IMR-90 (cell line): ENCODE measurements at regions not wholly inside any gene's neighbourhood (a gene's known extent, or its start where the extent isn't known, plus 50 kb on each side); places are given as distances from the start of the nearest gene placed in this dataset.

Source experiments
- ATAC-seq: fragments of 200-7000 bp; cut with Tn5 transposase; 2 replicates; pipeline ENCODE4 v1.9.1; 2020; ENCODE audit warnings: low read depth, mild to moderate bottlenecking, moderate library complexity
- BruUV-seq: library from RNA; stranded (reverse); fragments of 400-500 nt; replicated peaks from 2 replicates; lab custom pipeline; 2021; lab: Mats Ljungman, UMichigan
- CTCF ChIA-PET: fragments of 300-600 bp; formaldehyde crosslinking; extraction: SDS; loops from one replicate; lab custom pipeline; 2021; ENCODE audit warnings: antibody characterized with exemption; lab: Yijun Ruan, JAX
- POLR2A ChIA-PET: fragments of 300-600 bp; sonication (Branson Sonifier 250); formaldehyde crosslinking; loops from one replicate; lab custom pipeline; 2022; ENCODE audit warnings: antibody characterized with exemption; ENCODE audit not compliant: unreplicated experiment; lab: Charles Lee
- DNase-seq: peaks from one replicate; pipeline ENCODE4 v3.0.0; 2013
- H2AFZ ChIP-seq: replicated peaks from 2 replicates; pipeline ENCODE3; 2013; ENCODE audit warnings: low read length, mild to moderate bottlenecking; ENCODE audit not compliant: poor library complexity
- H2AK5ac ChIP-seq: 2 replicates; pipeline ENCODE4 v1.6.1; 2013; ENCODE audit warnings: low read depth, low read length, inconsistent platforms
- H2AK9ac ChIP-seq: replicated peaks from 2 replicates; pipeline ENCODE3; 2013; ENCODE audit warnings: mild to moderate bottlenecking, low read depth, low read length, moderate library complexity; ENCODE audit not compliant: poor library complexity
- H2BK120ac ChIP-seq: 2 replicates; pipeline ENCODE4 v1.6.1; 2013; ENCODE audit warnings: low read depth, low read length, inconsistent platforms
- H2BK15ac ChIP-seq: 3 replicates; pipeline ENCODE4 v1.6.1; 2013; ENCODE audit warnings: low read depth, low read length, inconsistent platforms
- H2BK20ac ChIP-seq: 2 replicates; pipeline ENCODE4 v1.6.1; 2013; ENCODE audit warnings: low read depth, mild to moderate bottlenecking, inconsistent platforms, low read length, moderate library complexity
- H2BK5ac ChIP-seq: 2 replicates; pipeline ENCODE4 v1.6.1; 2013; ENCODE audit warnings: mild to moderate bottlenecking, low read depth, low read length, inconsistent platforms; ENCODE audit not compliant: poor library complexity, severe bottlenecking
- H3K14ac ChIP-seq: replicated peaks from 2 replicates; pipeline ENCODE4 v1.6.1; 2013; ENCODE audit warnings: low read depth, low read length, inconsistent platforms
- H3K18ac ChIP-seq: 2 replicates; pipeline ENCODE4 v1.6.1; 2013; ENCODE audit warnings: low read depth, low read length, control low read depth
- H3K23ac ChIP-seq: 2 replicates; pipeline ENCODE4 v1.6.1; 2013; ENCODE audit warnings: low read depth, low read length, inconsistent platforms
- H3K27ac ChIP-seq: 2 replicates; pipeline ENCODE4 v1.5.1; 2013; ENCODE audit warnings: mild to moderate bottlenecking, control low read depth, low read length; ENCODE audit not compliant: insufficient read depth
- H3K27me3 ChIP-seq: 2 replicates; pipeline ENCODE4 v1.6.1; 2013; ENCODE audit warnings: low read length; ENCODE audit not compliant: control insufficient read depth, insufficient read depth
- H3K36me3 ChIP-seq: 2 replicates; pipeline ENCODE4 v1.6.1; 2013; ENCODE audit warnings: low read length, mixed read lengths; ENCODE audit not compliant: control insufficient read depth, insufficient read depth
- H3K4ac ChIP-seq: 2 replicates; pipeline ENCODE4 v1.6.1; 2013; ENCODE audit warnings: low read depth, low read length, inconsistent platforms
- H3K4me1 ChIP-seq: 2 replicates; pipeline ENCODE4 v1.6.1; 2013; ENCODE audit warnings: low read length, mixed read lengths; ENCODE audit not compliant: control insufficient read depth, insufficient read depth
- H3K4me2 ChIP-seq: 2 replicates; pipeline ENCODE4 v1.6.1; 2013; ENCODE audit warnings: low read depth, mild to moderate bottlenecking, control low read depth, low read length, moderate library complexity
- H3K4me3 ChIP-seq: 2 replicates; pipeline ENCODE4 v1.5.1; 2013; ENCODE audit warnings: low read depth, mild to moderate bottlenecking, control low read depth, low read length, moderate library complexity; ENCODE audit not compliant: insufficient read depth
- H3K56ac ChIP-seq: 2 replicates; pipeline ENCODE4 v1.6.1; 2013; ENCODE audit warnings: low read length, inconsistent platforms; ENCODE audit not compliant: insufficient read depth; ENCODE audit errors: extremely low read depth
- H3K79me1 ChIP-seq, 2 experiments: 2 replicates each; pipeline ENCODE4 v1.6.1; 2013; ENCODE audit warnings: low read length in 2 of 2, inconsistent platforms in 1 of 2, low read depth in 1 of 2
- H3K9ac ChIP-seq: 2 replicates; pipeline ENCODE4 v1.6.1; 2013; ENCODE audit warnings: low read depth, low read length, control low read depth
- H3K9me1 ChIP-seq: 2 replicates; pipeline ENCODE4 v1.6.1; 2013; ENCODE audit warnings: low read length, inconsistent platforms; ENCODE audit not compliant: insufficient read depth
- H3K9me3 ChIP-seq: 2 replicates; pipeline ENCODE4 v1.6.1; 2013; ENCODE audit warnings: low read length; ENCODE audit not compliant: control insufficient read depth, insufficient read depth
- H4K20me1 ChIP-seq: 2 replicates; pipeline ENCODE4 v1.6.1; 2013; ENCODE audit warnings: low read length, inconsistent platforms; ENCODE audit not compliant: insufficient read depth
- H4K5ac ChIP-seq: 2 replicates; pipeline ENCODE4 v1.6.1; 2013; ENCODE audit warnings: mild to moderate bottlenecking, low read depth, low read length, control low read depth
- H4K8ac ChIP-seq, 2 experiments: 2 replicates each; pipeline ENCODE4 v1.6.1; 2013; ENCODE audit warnings: low read depth in 2 of 2, low read length in 2 of 2, control low read depth in 1 of 2, inconsistent platforms in 1 of 2
- H4K91ac ChIP-seq: 2 replicates; pipeline ENCODE4 v1.6.1; 2013; ENCODE audit warnings: low read depth, low read length, inconsistent platforms; ENCODE audit not compliant: insufficient read depth
- BHLHE40 ChIP-seq: fragments of 150-350 bp; IDR thresholded peaks from 2 replicates; pipeline ENCODE4 v1.6.1; 2016; ENCODE audit warnings: mild to moderate bottlenecking, low read depth, low read length
- CHD1 ChIP-seq: IDR thresholded peaks from 2 replicates; pipeline ENCODE4 v1.6.1; 2012; ENCODE audit warnings: low read depth, low read length, improper control_type of control experiment
- FOS ChIP-seq: fragments of 150-350 bp; IDR thresholded peaks from 2 replicates; pipeline ENCODE4 v1.6.1; 2016; ENCODE audit warnings: low read depth, low read length
- MAFK ChIP-seq: IDR thresholded peaks from 2 replicates; pipeline ENCODE4 v1.6.1; 2012; ENCODE audit warnings: low read depth, low read length, improper control_type of control experiment
- MAZ ChIP-seq: IDR thresholded peaks from 2 replicates; pipeline ENCODE4 v1.6.1; 2012; ENCODE audit warnings: low read depth, mild to moderate bottlenecking, low read length, improper control_type of control experiment, moderate library complexity, borderline replicate concordance
- NFE2L2 ChIP-seq: fragments of 150-350 bp; IDR thresholded peaks from 2 replicates; pipeline ENCODE4 v1.6.1; 2016; ENCODE audit warnings: low read depth, mild to moderate bottlenecking, low read length
- RAD21 ChIP-seq: IDR thresholded peaks from 2 replicates; pipeline ENCODE4 v1.6.1; 2012; ENCODE audit warnings: low read length, improper control_type of control experiment
- RCOR1 ChIP-seq: IDR thresholded peaks from 2 replicates; pipeline ENCODE4 v1.6.1; 2012; ENCODE audit warnings: mild to moderate bottlenecking, low read length, improper control_type of control experiment; ENCODE audit not compliant: insufficient replicate concordance
- RFX5 ChIP-seq: IDR thresholded peaks from 2 replicates; pipeline ENCODE4 v1.8.0; 2012; ENCODE audit warnings: low read depth, mild to moderate bottlenecking, low read length, moderate library complexity
- WGBS, 2 experiments: methylation state at CpG; one replicate each; pipeline versions ENCODE4 v1.1.5 to v1.1.7; 2013; ENCODE audit warnings: missing lambda C conversion rate in 2 of 2; ENCODE audit not compliant: insufficient read length in 1 of 2; ENCODE audit errors: extremely low coverage in 2 of 2; 5-methylcytosine and 5-hydroxymethylcytosine counted together
- dilution Hi-C: fragments of 300-500 bp; cut with HindIII; formaldehyde crosslinking; loops from one replicate; pipeline ENCODE4 v1.14.3; 2018; ENCODE audit warnings: low sequenced_read_pairs; ENCODE audit not compliant: unreplicated experiment
- in situ Hi-C: fragments of 300-500 bp; cut with MboI; formaldehyde crosslinking; loops from 3 replicates; pipeline ENCODE4 v1.14.3; 2019; ENCODE audit warnings: low sequenced_read_pairs, inconsistent platforms, mixed read lengths
- intact Hi-C: fragments of 100-400 bp; cut with micrococcal nuclease; formaldehyde crosslinking; loops from 2 replicates; pipeline ENCODE4 v1.10.0; 2022
- TF ChIP-seq, protein P1 (sequence below): fragments of 150-350 bp; IDR thresholded peaks from 2 replicates; pipeline ENCODE4 v1.6.1; 2016; ENCODE audit warnings: low read depth, mild to moderate bottlenecking, low read length, moderate library complexity, borderline replicate concordance
- TF ChIP-seq, protein P2 (sequence below): conservative IDR thresholded peaks from 2 replicates; pipeline ENCODE4 v1.5.1; 2012; ENCODE audit warnings: mild to moderate bottlenecking, low read depth, low read length, improper control_type of control experiment
- TF ChIP-seq, protein P3 (sequence below): fragments of 150-350 bp; IDR thresholded peaks from 2 replicates; pipeline ENCODE4 v1.6.1; 2017; ENCODE audit warnings: mild to moderate bottlenecking, antibody characterized with exemption, low read length, low read depth

DNA sequence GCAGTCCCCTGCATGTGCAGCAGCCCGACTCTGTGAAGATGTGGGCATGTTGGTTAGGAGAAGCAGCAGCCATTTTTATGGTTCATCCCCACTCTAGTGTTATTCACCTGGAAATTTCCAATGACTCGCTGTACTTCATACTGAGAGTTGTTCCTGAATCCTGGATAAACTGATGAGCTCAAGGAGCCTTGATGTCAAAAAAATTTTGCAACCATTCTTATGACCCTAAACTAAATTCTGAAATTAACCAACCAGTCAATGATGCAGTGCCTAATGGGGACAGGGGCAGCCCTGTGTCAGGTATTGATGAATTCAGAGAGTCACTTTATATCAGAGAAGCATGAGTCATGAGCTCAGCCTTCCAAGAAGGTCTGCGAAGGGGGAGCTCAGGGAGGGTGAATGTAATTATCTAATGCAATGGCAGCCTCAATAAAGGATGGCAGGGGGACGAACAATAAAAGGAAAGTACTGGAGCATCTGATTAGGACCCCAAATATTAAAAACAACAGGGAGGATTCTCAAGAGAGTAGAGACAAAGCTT lies 108.4 kb upstream of the VEPH1 start:
- no peaks in the 10 kb centered on the region for H3K4me1 ChIP-seq
- intact Hi-C loops: no loop called here
- no peak overlapping the region for H2AK5ac ChIP-seq
- POLR2A ChIA-PET: interaction anchor here (0.5 kb wide), 1 partner anchor 1033 kb away, joined by 3 read pairs; the partner anchor contains the start of gene GFM1
- no peak overlapping the region for H2BK5ac ChIP-seq
- H3K9me1 ChIP-seq: no peaks in the 10 kb centered on the region
- H2BK15ac ChIP-seq: no peak overlapping the region
- CTCF ChIA-PET: interaction anchor here (0.6 to 0.8 kb wide), 2 partner anchors 258 to 823 kb away, joined by 3 to 4 read pairs; no protein-coding TSS in a partner anchor
- no peak overlapping the region for H3K4ac ChIP-seq
- TF ChIP-seq RCOR1 (no peak), CHD1 (no peak), RAD21 (no peak), MAFK (no peak), BHLHE40 (no peak), FOS (no peak), RFX5 (no peak), MAZ (no peak), NFE2L2 (no peak)
- TF ChIP-seq, protein P1, sequence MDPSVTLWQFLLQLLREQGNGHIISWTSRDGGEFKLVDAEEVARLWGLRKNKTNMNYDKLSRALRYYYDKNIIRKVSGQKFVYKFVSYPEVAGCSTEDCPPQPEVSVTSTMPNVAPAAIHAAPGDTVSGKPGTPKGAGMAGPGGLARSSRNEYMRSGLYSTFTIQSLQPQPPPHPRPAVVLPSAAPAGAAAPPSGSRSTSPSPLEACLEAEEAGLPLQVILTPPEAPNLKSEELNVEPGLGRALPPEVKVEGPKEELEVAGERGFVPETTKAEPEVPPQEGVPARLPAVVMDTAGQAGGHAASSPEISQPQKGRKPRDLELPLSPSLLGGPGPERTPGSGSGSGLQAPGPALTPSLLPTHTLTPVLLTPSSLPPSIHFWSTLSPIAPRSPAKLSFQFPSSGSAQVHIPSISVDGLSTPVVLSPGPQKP: no peak
- TF ChIP-seq, protein P2, sequence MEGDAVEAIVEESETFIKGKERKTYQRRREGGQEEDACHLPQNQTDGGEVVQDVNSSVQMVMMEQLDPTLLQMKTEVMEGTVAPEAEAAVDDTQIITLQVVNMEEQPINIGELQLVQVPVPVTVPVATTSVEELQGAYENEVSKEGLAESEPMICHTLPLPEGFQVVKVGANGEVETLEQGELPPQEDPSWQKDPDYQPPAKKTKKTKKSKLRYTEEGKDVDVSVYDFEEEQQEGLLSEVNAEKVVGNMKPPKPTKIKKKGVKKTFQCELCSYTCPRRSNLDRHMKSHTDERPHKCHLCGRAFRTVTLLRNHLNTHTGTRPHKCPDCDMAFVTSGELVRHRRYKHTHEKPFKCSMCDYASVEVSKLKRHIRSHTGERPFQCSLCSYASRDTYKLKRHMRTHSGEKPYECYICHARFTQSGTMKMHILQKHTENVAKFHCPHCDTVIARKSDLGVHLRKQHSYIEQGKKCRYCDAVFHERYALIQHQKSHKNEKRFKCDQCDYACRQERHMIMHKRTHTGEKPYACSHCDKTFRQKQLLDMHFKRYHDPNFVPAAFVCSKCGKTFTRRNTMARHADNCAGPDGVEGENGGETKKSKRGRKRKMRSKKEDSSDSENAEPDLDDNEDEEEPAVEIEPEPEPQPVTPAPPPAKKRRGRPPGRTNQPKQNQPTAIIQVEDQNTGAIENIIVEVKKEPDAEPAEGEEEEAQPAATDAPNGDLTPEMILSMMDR: no peak
- TF ChIP-seq, protein P3, sequence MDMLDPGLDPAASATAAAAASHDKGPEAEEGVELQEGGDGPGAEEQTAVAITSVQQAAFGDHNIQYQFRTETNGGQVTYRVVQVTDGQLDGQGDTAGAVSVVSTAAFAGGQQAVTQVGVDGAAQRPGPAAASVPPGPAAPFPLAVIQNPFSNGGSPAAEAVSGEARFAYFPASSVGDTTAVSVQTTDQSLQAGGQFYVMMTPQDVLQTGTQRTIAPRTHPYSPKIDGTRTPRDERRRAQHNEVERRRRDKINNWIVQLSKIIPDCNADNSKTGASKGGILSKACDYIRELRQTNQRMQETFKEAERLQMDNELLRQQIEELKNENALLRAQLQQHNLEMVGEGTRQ: no peak
- H3K4me3 ChIP-seq: no peak overlapping the region
- no CpG with 5 or more reads among the region's 4 CpGs for WGBS, 2 experiments
- no peaks in the 10 kb centered on the region; the same call in none of the 2 replicates for H3K27me3 ChIP-seq
- H3K18ac ChIP-seq: no peak overlapping the region
- H3K27ac ChIP-seq: no peak overlapping the region
- H2AFZ ChIP-seq: no peak overlapping the region
- no peak overlapping the region for H4K5ac ChIP-seq
- BruUV-seq: no TSS peak
- no peak overlapping the region for H2BK120ac ChIP-seq
- no peaks in the 10 kb centered on the region for H4K20me1 ChIP-seq
- H3K9me3 ChIP-seq: no peaks in the 10 kb centered on the region
- H3K9ac ChIP-seq: no peak overlapping the region
- dilution Hi-C loops: no loop called here
- H3K79me1 ChIP-seq: no peaks in the 10 kb centered on the region
- no peak overlapping the region for H3K14ac ChIP-seq
- ATAC-seq: no peak
- no peak overlapping the region for H4K91ac ChIP-seq
- no peak overlapping the region for H3K23ac ChIP-seq
- no peak overlapping the region for H2AK9ac ChIP-seq
- no peak overlapping the region for H3K56ac ChIP-seq
- no peak overlapping the region for H2BK20ac ChIP-seq
- in situ Hi-C loops: loop anchor here (10.0 kb wide), 2 partner anchors 823 to 913 kb away; no protein-coding TSS in a partner anchor
- H3K36me3 ChIP-seq: no peaks in the 10 kb centered on the region
- H4K8ac ChIP-seq: no peak overlapping the region
- H3K4me2 ChIP-seq: no peak overlapping the region
- no peak for DNase-seq
